ENCODE measurements at regions not wholly inside any gene's neighbourhood (a gene's known extent, or its start where the extent isn't known, plus 50 kb on each side); places are given as distances from the start of the nearest gene placed in this dataset.

GRCh38 chr4:33262824-33263223 lies 2542.7 kb downstream of the PCDH7 start:
- Mint-ChIP-seq H3K4me3 (no peak overlapping the region), H3K27me3 (no peaks in the 10 kb centered on the region), H3K4me1 (ENCODE audit: low read depth) (no peaks in the 10 kb centered on the region), H3K36me3 (ENCODE audit: low read depth) (no peaks in the 10 kb centered on the region), H3K27ac (no peak overlapping the region), H3K9me3 (peaks cover 13% of the 10 kb centered on the region)
- TF ChIP-seq, protein P1, sequence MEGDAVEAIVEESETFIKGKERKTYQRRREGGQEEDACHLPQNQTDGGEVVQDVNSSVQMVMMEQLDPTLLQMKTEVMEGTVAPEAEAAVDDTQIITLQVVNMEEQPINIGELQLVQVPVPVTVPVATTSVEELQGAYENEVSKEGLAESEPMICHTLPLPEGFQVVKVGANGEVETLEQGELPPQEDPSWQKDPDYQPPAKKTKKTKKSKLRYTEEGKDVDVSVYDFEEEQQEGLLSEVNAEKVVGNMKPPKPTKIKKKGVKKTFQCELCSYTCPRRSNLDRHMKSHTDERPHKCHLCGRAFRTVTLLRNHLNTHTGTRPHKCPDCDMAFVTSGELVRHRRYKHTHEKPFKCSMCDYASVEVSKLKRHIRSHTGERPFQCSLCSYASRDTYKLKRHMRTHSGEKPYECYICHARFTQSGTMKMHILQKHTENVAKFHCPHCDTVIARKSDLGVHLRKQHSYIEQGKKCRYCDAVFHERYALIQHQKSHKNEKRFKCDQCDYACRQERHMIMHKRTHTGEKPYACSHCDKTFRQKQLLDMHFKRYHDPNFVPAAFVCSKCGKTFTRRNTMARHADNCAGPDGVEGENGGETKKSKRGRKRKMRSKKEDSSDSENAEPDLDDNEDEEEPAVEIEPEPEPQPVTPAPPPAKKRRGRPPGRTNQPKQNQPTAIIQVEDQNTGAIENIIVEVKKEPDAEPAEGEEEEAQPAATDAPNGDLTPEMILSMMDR (IDR thresholded peaks at IDR 0.05), result no peak
- Histone ChIP-seq H3K4me1 (ENCODE audit: insufficient read depth, low read length) (no peaks in the 10 kb centered on the region), H3K4me3 (ENCODE audit: low read length) (no peak overlapping the region), H3K36me3 (ENCODE audit: insufficient read depth, low read length) (no peaks in the 10 kb centered on the region), H3K27ac (ENCODE audit: low read depth in 1 of 2, low read length in 2 of 2) (no peak overlapping the region), H3K9me3 (ENCODE audit: control insufficient read depth in 1 of 2, insufficient read depth in 1 of 2, low read length in 2 of 2) (no peaks in the 10 kb centered on the region), H3K27me3 (ENCODE audit: control insufficient read depth in 1 of 2, insufficient read depth in 2 of 2, low read length in 2 of 2) (no peaks in the 10 kb centered on the region)
- ChIA-PET POLR2A (no interaction called here), CTCF (no interaction called here)
- intact Hi-C loops (cut with DNase I, micrococcal nuclease), result no loop called here
- DNase-seq (no peak), ATAC-seq (ENCODE audit: poor library complexity) (no peak)

GRCh38 chr4:33268776-33269175 lies 2548.6 kb downstream of the PCDH7 start:
- ChIA-PET CTCF (no interaction called here), POLR2A (no interaction called here)
- H3K4me1 ChIP-seq (ENCODE audit: insufficient read depth, low read length), result no peaks in the 10 kb centered on the region
- intact Hi-C loops (cut with DNase I, micrococcal nuclease), result no loop called here
- H3K4me3 Mint-ChIP-seq, result no peak overlapping the region
- H3K27me3 Mint-ChIP-seq, result no peaks in the 10 kb centered on the region
- DNase-seq, result no peak
- no peak overlapping the region for H3K27ac ChIP-seq (ENCODE audit: low read depth in 1 of 2, low read length in 2 of 2)
- no peaks in the 10 kb centered on the region for H3K36me3 Mint-ChIP-seq (ENCODE audit: low read depth)
- TF ChIP-seq, protein P1 (IDR thresholded peaks at IDR 0.05), result no peak
- peaks cover 0 to 4% of the 10 kb centered on the region in 2 experiments for H3K9me3 ChIP-seq (ENCODE audit: control insufficient read depth in 1 of 2, insufficient read depth in 1 of 2, low read length in 2 of 2)
- no peak overlapping the region for H3K4me3 ChIP-seq (ENCODE audit: low read length)
- no peak for ATAC-seq (ENCODE audit: poor library complexity)
- H3K27ac Mint-ChIP-seq, result no peak overlapping the region
- peaks cover 8% of the 10 kb centered on the region for H3K9me3 Mint-ChIP-seq
- H3K36me3 ChIP-seq (ENCODE audit: insufficient read depth, low read length), result no peaks in the 10 kb centered on the region
- H3K27me3 ChIP-seq (ENCODE audit: control insufficient read depth in 1 of 2, insufficient read depth in 2 of 2, low read length in 2 of 2), result no peaks in the 10 kb centered on the region
- no peaks in the 10 kb centered on the region for H3K4me1 Mint-ChIP-seq (ENCODE audit: low read depth)

DNA sequence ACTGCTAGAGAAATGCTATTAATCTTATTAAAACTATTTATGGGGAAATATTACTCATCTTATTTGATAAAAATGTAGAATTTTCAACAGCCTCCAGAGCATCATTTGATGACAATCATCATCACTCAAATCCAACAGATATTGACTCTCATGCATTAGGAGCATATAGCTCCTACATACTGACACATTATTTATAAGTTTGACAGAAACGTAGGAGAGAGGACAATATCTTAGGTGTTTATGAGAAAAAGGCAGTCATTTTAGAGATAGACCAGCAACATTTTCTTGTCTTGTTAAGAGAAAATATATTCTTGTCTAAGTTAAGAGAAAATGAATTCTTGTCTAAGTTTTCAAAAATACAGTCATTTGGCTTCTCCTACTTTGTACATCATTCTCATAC lies 2550.2 kb downstream of the PCDH7 start:
- TF ChIP-seq, protein P1 (IDR thresholded peaks at IDR 0.05), result no peak
- H3K27me3 ChIP-seq (ENCODE audit: control insufficient read depth in 1 of 2, insufficient read depth in 2 of 2, low read length in 2 of 2), result no peaks in the 10 kb centered on the region
- DNase-seq (no peak), ATAC-seq (ENCODE audit: poor library complexity) (no peak)
- ChIA-PET POLR2A (no interaction called here), CTCF (no interaction called here)
- Mint-ChIP-seq H3K27me3 (no peaks in the 10 kb centered on the region), H3K9me3 (peaks cover 4% of the 10 kb centered on the region), H3K4me3 (no peak overlapping the region), H3K27ac (no peak overlapping the region), H3K36me3 (ENCODE audit: low read depth) (no peaks in the 10 kb centered on the region), H3K4me1 (ENCODE audit: low read depth) (no peaks in the 10 kb centered on the region)
- peaks cover 0 to 4% of the 10 kb centered on the region in 2 experiments for H3K9me3 ChIP-seq (ENCODE audit: control insufficient read depth in 1 of 2, insufficient read depth in 1 of 2, low read length in 2 of 2)
- no peak overlapping the region for H3K27ac ChIP-seq (ENCODE audit: low read depth in 1 of 2, low read length in 2 of 2)
- H3K4me3 ChIP-seq (ENCODE audit: low read length), result no peak overlapping the region
- H3K4me1 ChIP-seq (ENCODE audit: insufficient read depth, low read length), result no peaks in the 10 kb centered on the region
- intact Hi-C loops (cut with DNase I, micrococcal nuclease), result no loop called here
- no peaks in the 10 kb centered on the region for H3K36me3 ChIP-seq (ENCODE audit: insufficient read depth, low read length)
